HepG2 (cell line): ENCODE measurements at regions not wholly inside any gene's neighbourhood (a gene's known extent, or its start where the extent isn't known, plus 50 kb on each side); places are given as distances from the start of the nearest gene placed in this dataset.

ENCODE experiments used
- ATAC-seq: fragments of 200-7000 bp; cut with Tn5 transposase; 3 replicates; pipeline ENCODE4 v1.9.1; 2020; ENCODE audit warnings: mild to moderate bottlenecking, moderate library complexity
- BruUV-seq: library from RNA; stranded (reverse); fragments of 400-500 nt; replicated peaks from 2 replicates; lab custom pipeline; 2021; lab: Mats Ljungman, UMichigan
- CTCF ChIA-PET: fragments of 300-600 bp; formaldehyde crosslinking; extraction: SDS; loops from one replicate; lab custom pipeline; 2021; ENCODE audit warnings: low total read pairs, inconsistent platforms, low intra/inter-chr PET ratio; lab: Yijun Ruan, JAX
- POLR2A ChIA-PET: fragments of 350-600 bp; sonication (Branson Sonifier 250); formaldehyde crosslinking; loops from one replicate; lab custom pipeline; 2020; ENCODE audit warnings: antibody characterized with exemption, inconsistent platforms; lab: Yijun Ruan, JAX
- DNase-seq: peaks from one replicate; pipeline ENCODE4 v3.0.0-alpha.2; 2015; ENCODE audit warnings: low spot score
- FAIRE-seq: peaks from 3 replicates; lab custom pipeline; 2011; peaks lifted over from hg19 to GRCh38; lab: Jason Lieb, UNC
- H2AFZ ChIP-seq: one replicate; pipeline ENCODE4 v1.6.1; 2011; ENCODE audit warnings: low read length, inconsistent platforms
- H3K27ac ChIP-seq: fragments of 300-600 bp; 3 replicates; pipeline ENCODE4 v1.8.0; 2011; ENCODE audit warnings: mixed run types, mild to moderate bottlenecking, mixed read lengths, low read length, inconsistent platforms; ENCODE audit not compliant: insufficient read depth; ENCODE audit errors: extremely low read length
- H3K27me3 ChIP-seq, 2 experiments: fragments of 200-600 bp in 1 of 2; 2 replicates in 1 of 2; 3 replicates in 1 of 2; pipeline versions ENCODE4 v1.6.0 to v1.8.0; 2011; ENCODE audit warnings: low read length in 2 of 2, mild to moderate bottlenecking in 2 of 2, moderate library complexity in 2 of 2, inconsistent platforms in 1 of 2; ENCODE audit not compliant: insufficient read depth in 2 of 2, control insufficient read depth in 1 of 2
- H3K36me3 ChIP-seq, 2 experiments: fragments of 200-600 bp in 1 of 2; replicated peaks in 1 of 2; 2 replicates in 1 of 2; 3 replicates in 1 of 2; pipeline versions ENCODE4 v1.5.1 to v1.8.0; 2011; ENCODE audit warnings: low read length in 2 of 2, inconsistent platforms in 1 of 2; ENCODE audit not compliant: insufficient read depth in 2 of 2, control insufficient read depth in 1 of 2
- H3K4me1 ChIP-seq: 2 replicates; pipeline ENCODE4 v1.5.1; 2012; ENCODE audit warnings: low read length, inconsistent platforms; ENCODE audit not compliant: insufficient read depth
- H3K4me2 ChIP-seq: 2 replicates; pipeline ENCODE4 v1.6.0; 2011; ENCODE audit warnings: low read depth, low read length, inconsistent platforms
- H3K4me3 ChIP-seq, 3 experiments: fragments of 200-600 bp in 1 of 3; sonication (generic), shearing (Covaris generic) in 1 of 3; replicated peaks in 1 of 3; 2 replicates each; pipeline ENCODE4 v1.5.1; 2011 to 2016; ENCODE audit warnings: low read length in 3 of 3, inconsistent platforms in 2 of 3, low read depth in 2 of 3, mild to moderate bottlenecking in 2 of 3, control low read depth in 1 of 3, mixed read lengths in 1 of 3; ENCODE audit not compliant: insufficient read depth in 1 of 3
- H3K79me2 ChIP-seq: one replicate; pipeline ENCODE4 v1.6.1; 2011; ENCODE audit warnings: low read length, inconsistent platforms; ENCODE audit not compliant: insufficient read depth
- H3K9ac ChIP-seq: 2 replicates; pipeline ENCODE4 v1.6.0; 2011; ENCODE audit warnings: mild to moderate bottlenecking, low read depth, low read length, inconsistent platforms; ENCODE audit not compliant: insufficient read depth
- H3K9me3 ChIP-seq: 2 replicates; pipeline ENCODE4 v1.5.1; 2012; ENCODE audit warnings: mild to moderate bottlenecking, low read length
- H4K20me1 ChIP-seq: 2 replicates; pipeline ENCODE4 v1.6.0; 2011; ENCODE audit warnings: inconsistent platforms, mild to moderate bottlenecking, low read length, moderate library complexity; ENCODE audit not compliant: insufficient read depth
- AGO1 ChIP-seq: fragments of 200-400 bp; formaldehyde crosslinking; IDR thresholded peaks from 2 replicates; pipeline ENCODE4 v1.6.1; 2017; ENCODE audit warnings: mild to moderate bottlenecking, low read depth, low read length, moderate library complexity; ENCODE audit not compliant: poor library complexity, severe bottlenecking
- CC2D1A ChIP-seq: sonication (generic); formaldehyde crosslinking; IDR thresholded peaks from 2 replicates; pipeline ENCODE4 v1.8.1; 2023; ENCODE audit warnings: mild to moderate bottlenecking, missing genetic modification reagents
- HIC2 ChIP-seq: sonication (generic); formaldehyde crosslinking; IDR thresholded peaks from 2 replicates; pipeline ENCODE4 v1.9.0; 2022; ENCODE audit warnings: low read depth, missing genetic modification reagents
- HOXA7 ChIP-seq: sonication (generic); formaldehyde crosslinking; IDR thresholded peaks from 2 replicates; pipeline ENCODE4 v1.8.1; 2022; ENCODE audit warnings: mild to moderate bottlenecking, missing genetic modification reagents, moderate library complexity
- IKZF4 ChIP-seq: sonication (generic); formaldehyde crosslinking; IDR thresholded peaks from 2 replicates; pipeline ENCODE4 v1.5.1; 2020; ENCODE audit warnings: borderline replicate concordance, mild to moderate bottlenecking, low read depth, missing genetic modification reagents; ENCODE audit errors: not compliant biosample characterization
- JUND ChIP-seq: sonication (generic); formaldehyde crosslinking; IDR thresholded peaks from 2 replicates; pipeline ENCODE4 v1.8.0; 2022; ENCODE audit warnings: mild to moderate bottlenecking, missing genetic modification reagents
- KDM3A ChIP-seq: IDR thresholded peaks from 2 replicates; pipeline ENCODE4 v1.6.1; 2018; ENCODE audit warnings: low read depth, missing compliant biosample characterization
- KDM4B ChIP-seq: sonication (generic); formaldehyde crosslinking; IDR thresholded peaks from 2 replicates; pipeline ENCODE4 v1.4.0; 2020; ENCODE audit warnings: missing genetic modification reagents
- KLF13 ChIP-seq: sonication (generic); formaldehyde crosslinking; IDR thresholded peaks from 2 replicates; pipeline ENCODE4 v1.4.0; 2020; ENCODE audit warnings: mild to moderate bottlenecking, missing genetic modification reagents
- MAFK ChIP-seq, 2 experiments: IDR thresholded peaks in 1 of 2; conservative IDR thresholded peaks in 1 of 2; 2 replicates each; pipeline ENCODE4 v1.6.1; 2011; ENCODE audit warnings: improper control_type of control experiment in 2 of 2, low read length in 2 of 2
- MBNL3 ChIP-seq: fragments of 250-450 bp; sonication (Bioruptor Pico); conservative IDR thresholded peaks from 2 replicates; pipeline ENCODE4 v1.8.0; 2022; ENCODE audit warnings: mild to moderate bottlenecking, inconsistent platforms
- MEF2D ChIP-seq: sonication (generic); formaldehyde crosslinking; IDR thresholded peaks from 2 replicates; pipeline ENCODE4 v1.5.1; 2020; ENCODE audit warnings: mild to moderate bottlenecking, missing genetic modification reagents
- NRL ChIP-seq: sonication (generic); formaldehyde crosslinking; IDR thresholded peaks from 2 replicates; pipeline ENCODE4 v1.5.0; 2020; ENCODE audit warnings: missing genetic modification reagents, mild to moderate bottlenecking, moderate library complexity, borderline replicate concordance
- SIX1 ChIP-seq: sonication (generic); formaldehyde crosslinking; IDR thresholded peaks from 2 replicates; pipeline ENCODE4 v1.4.0; 2020; ENCODE audit warnings: missing genetic modification reagents, borderline replicate concordance
- SOX13 ChIP-seq, 3 experiments: fragments of 450-650 bp in 1 of 3; sonication (generic) in 1 of 3; formaldehyde crosslinking in 1 of 3; IDR thresholded peaks in 2 of 3; conservative IDR thresholded peaks in 1 of 3; 2 replicates each; pipeline versions ENCODE4 v1.5.0 to v1.6.1; 2016 to 2020; ENCODE audit warnings: antibody characterized with exemption in 1 of 3, mild to moderate bottlenecking in 1 of 3, missing compliant biosample characterization in 1 of 3, missing genetic modification reagents in 1 of 3, moderate library complexity in 1 of 3
- SRSF1 ChIP-seq: fragments of 200-400 bp; formaldehyde crosslinking; optimal IDR thresholded peaks from 2 replicates; pipeline ENCODE3; 2017; ENCODE audit warnings: mild to moderate bottlenecking, low read depth, low read length, moderate library complexity
- U2AF1 ChIP-seq: fragments of 200-400 bp; formaldehyde crosslinking; optimal IDR thresholded peaks from 2 replicates; pipeline ENCODE3; 2017; ENCODE audit warnings: mild to moderate bottlenecking, low read depth, low read length
- YY1 ChIP-seq: IDR thresholded peaks from 2 replicates; pipeline ENCODE4 v1.6.1; 2011; ENCODE audit warnings: low read length, low read depth, moderate library complexity, mild to moderate bottlenecking; ENCODE audit not compliant: insufficient read depth, insufficient replicate concordance
- ZNF253 ChIP-seq: sonication (generic); formaldehyde crosslinking; IDR thresholded peaks from 2 replicates; pipeline ENCODE4 v1.8.0; 2022; ENCODE audit warnings: mild to moderate bottlenecking, missing genetic modification reagents, borderline replicate concordance
- ZNF317 ChIP-seq: sonication (generic); formaldehyde crosslinking; IDR thresholded peaks from 2 replicates; pipeline ENCODE4 v1.5.0; 2020; ENCODE audit warnings: mild to moderate bottlenecking, missing genetic modification reagents
- ZNF709 ChIP-seq: sonication (generic); formaldehyde crosslinking; IDR thresholded peaks from 2 replicates; pipeline ENCODE4 v1.5.0; 2020; ENCODE audit warnings: mild to moderate bottlenecking, missing genetic modification reagents
- ZNF782 ChIP-seq: sonication (generic); formaldehyde crosslinking; IDR thresholded peaks from 2 replicates; pipeline ENCODE4 v1.4.0; 2020; ENCODE audit warnings: missing genetic modification reagents, mild to moderate bottlenecking, borderline replicate concordance
- WGBS: methylation state at CpG from one replicate; pipeline ENCODE4 v1.1.6; 2017; ENCODE audit warnings: low lambda C conversion rate; 5-methylcytosine and 5-hydroxymethylcytosine counted together
- in situ Hi-C: cut with HindIII; loops from 2 replicates; pipeline ENCODE4 v1.10.0; 2017; ENCODE audit warnings: low pct_unique_long_range_greater_than_20kb; ENCODE audit not compliant: extremely low pct_ligation_motif_present
- intact Hi-C: fragments of 100-400 bp; cut with micrococcal nuclease; formaldehyde crosslinking; loops from one replicate; pipeline ENCODE4 v1.10.0; 2022; ENCODE audit not compliant: unreplicated experiment

GRCh38 chr3:4042869-4043268, 243.6 kb downstream of the LRRN1 start (continued):
- TF ChIP-seq SOX13 (IDR thresholded peaks at IDR 0.05) (no peak), SOX13 (CRISPR knock-in tag; conservative IDR thresholded peaks at IDR 0.05 in 1 of 2, IDR thresholded peaks at IDR 0.05 in 1 of 2) (no peak), SRSF1 (no peak), ZNF782 (CRISPR knock-in tag) (no peak), MBNL3 (CRISPR knock-in tag) (no peak), U2AF1 (no peak), JUND (CRISPR knock-in tag) (no peak), KDM3A (CRISPR knock-in tag) (no peak), SIX1 (CRISPR knock-in tag) (no peak)

GRCh38 chr3:4043867-4044575, 244.8 kb downstream of the LRRN1 start:
- no peak for ATAC-seq
- no peak for FAIRE-seq
- ChIA-PET POLR2A (no interaction called here), CTCF (no interaction called here)
- Histone ChIP-seq H3K4me2 (no peak overlapping the region), H3K4me3 (no peak overlapping the region), H4K20me1 (no peaks in the 10 kb centered on the region), H3K79me2 (no peaks in the 10 kb centered on the region), H3K9me3 (no peaks in the 10 kb centered on the region), H3K27ac (no peak overlapping the region), H2AFZ (no peak overlapping the region), H3K4me1 (no peaks in the 10 kb centered on the region), H3K9ac (no peak overlapping the region), H3K27me3 (no peaks in the 10 kb centered on the region), H3K36me3 (no peaks in the 10 kb centered on the region)
- in situ Hi-C loops (no loop called here), intact Hi-C loops (no loop called here)
- 46% methylated on average over 2 of the region's 2 CpGs for WGBS
- DNase-seq: no peak
- TF ChIP-seq KLF13: no peak
- no peak for TF ChIP-seq MEF2D (CRISPR knock-in tag)
- no peak for TF ChIP-seq CC2D1A
- TF ChIP-seq AGO1: no peak
- TF ChIP-seq YY1: no peak
- no peak for TF ChIP-seq NRL (CRISPR knock-in tag)
- TF ChIP-seq ZNF253 (CRISPR knock-in tag): no peak
- TF ChIP-seq HOXA7 (CRISPR knock-in tag): no peak
- TF ChIP-seq KDM4B (CRISPR knock-in tag): no peak
- TF ChIP-seq ZNF317 (CRISPR knock-in tag): no peak
- no peak for TF ChIP-seq ZNF709
- no peak for TF ChIP-seq HIC2 (CRISPR knock-in tag)
- TF ChIP-seq IKZF4: no peak
- TF ChIP-seq MAFK (conservative IDR thresholded peaks at IDR 0.05 in 1 of 2, IDR thresholded peaks at IDR 0.05 in 1 of 2; ENCODE audit: low read length in 2 of 2): no peak
- no TSS peak for BruUV-seq
